H9 (cell line): ENCODE measurements at regions not wholly inside any gene's neighbourhood (a gene's known extent, or its start where the extent isn't known, plus 50 kb on each side); places are given as distances from the start of the nearest gene placed in this dataset.

Source experiments
- DNase-seq: peaks from one replicate; pipeline ENCODE4 v3.0.0-alpha.2; 2017
- H2AFZ ChIP-seq: one replicate; pipeline ENCODE4 v1.6.1; 2013; ENCODE audit warnings: mild to moderate bottlenecking, low read length, control low read depth, moderate library complexity
- H2AK5ac ChIP-seq: 2 replicates; pipeline ENCODE4 v1.6.1; 2013; ENCODE audit warnings: low read length, control low read depth, mixed read lengths; ENCODE audit not compliant: insufficient read length
- H2BK120ac ChIP-seq: one replicate; pipeline ENCODE4 v1.6.1; 2013; ENCODE audit warnings: low read depth, mild to moderate bottlenecking, low read length, control low read depth, inconsistent platforms; ENCODE audit not compliant: poor library complexity, severe bottlenecking
- H2BK12ac ChIP-seq: 2 replicates; pipeline ENCODE4 v1.6.1; 2013; ENCODE audit warnings: low read length, control low read depth, mixed read lengths, low read depth; ENCODE audit not compliant: insufficient read length
- H2BK15ac ChIP-seq: 2 replicates; pipeline ENCODE4 v1.6.1; 2013; ENCODE audit warnings: low read depth, low read length, control low read depth
- H2BK20ac ChIP-seq: one replicate; pipeline ENCODE4 v1.6.1; 2013; ENCODE audit warnings: low read depth, mild to moderate bottlenecking, low read length, control low read depth, inconsistent platforms; ENCODE audit not compliant: poor library complexity, severe bottlenecking
- H2BK5ac ChIP-seq: 2 replicates; pipeline ENCODE4 v1.6.1; 2013; ENCODE audit warnings: low read length, control low read depth, mixed read lengths; ENCODE audit not compliant: insufficient read length
- H3K14ac ChIP-seq: 2 replicates; pipeline ENCODE4 v1.6.1; 2013; ENCODE audit warnings: low read length, control low read depth; ENCODE audit not compliant: insufficient read depth
- H3K18ac ChIP-seq: 2 replicates; pipeline ENCODE4 v1.6.1; 2013; ENCODE audit warnings: low read depth, mild to moderate bottlenecking, mixed read lengths, low read length, control low read depth; ENCODE audit not compliant: insufficient read length
- H3K23ac ChIP-seq: 2 replicates; pipeline ENCODE4 v1.6.1; 2013; ENCODE audit warnings: low read length, control low read depth, mixed read lengths, low read depth; ENCODE audit not compliant: insufficient read length
- H3K23me2 ChIP-seq: 2 replicates; pipeline ENCODE4 v1.6.1; 2013; ENCODE audit warnings: low read depth, mild to moderate bottlenecking, mixed read lengths, low read length, control low read depth; ENCODE audit not compliant: insufficient read length, poor library complexity, severe bottlenecking
- H3K27ac ChIP-seq: 2 replicates; pipeline ENCODE4 v1.5.1; 2013; ENCODE audit warnings: low read length, control low read depth, mixed read lengths, low read depth; ENCODE audit not compliant: insufficient read length
- H3K27me3 ChIP-seq: 2 replicates; pipeline ENCODE4 v1.6.1; 2013; ENCODE audit warnings: low read length, control low read depth, inconsistent platforms; ENCODE audit not compliant: insufficient read depth
- H3K4ac ChIP-seq: 2 replicates; pipeline ENCODE4 v1.6.1; 2013; ENCODE audit warnings: low read depth, mild to moderate bottlenecking, control low read depth, inconsistent platforms, low read length, moderate library complexity
- H3K4me1 ChIP-seq: 2 replicates; pipeline ENCODE4 v1.6.1; 2013; ENCODE audit warnings: low read length, control low read depth, inconsistent platforms; ENCODE audit not compliant: insufficient read depth
- H3K4me2 ChIP-seq: 2 replicates; pipeline ENCODE4 v1.6.1; 2013; ENCODE audit warnings: low read length, control low read depth, mixed read lengths; ENCODE audit not compliant: insufficient read length, insufficient read depth
- H3K56ac ChIP-seq: 2 replicates; pipeline ENCODE4 v1.6.1; 2013; ENCODE audit warnings: low read depth, mild to moderate bottlenecking, mixed read lengths, low read length, control low read depth; ENCODE audit not compliant: insufficient read length
- H3K79me1 ChIP-seq: 2 replicates; pipeline ENCODE4 v1.6.1; 2013; ENCODE audit warnings: low read depth, mild to moderate bottlenecking, moderate library complexity, low read length, control low read depth, inconsistent platforms; ENCODE audit not compliant: insufficient read depth, poor library complexity, severe bottlenecking
- H3K79me2 ChIP-seq: 2 replicates; pipeline ENCODE4 v1.6.1; 2013; ENCODE audit warnings: low read length, control low read depth, inconsistent platforms; ENCODE audit not compliant: insufficient read depth
- H3K9ac ChIP-seq: 2 replicates; pipeline ENCODE4 v1.6.1; 2013; ENCODE audit warnings: low read length, control low read depth, mixed read lengths; ENCODE audit not compliant: insufficient read length; ENCODE audit errors: extremely low read depth
- H3K9me3 ChIP-seq: one replicate; pipeline ENCODE4 v1.6.1; 2013; ENCODE audit warnings: low read depth, low read length, inconsistent platforms; ENCODE audit not compliant: control insufficient read depth
- H3T11ph ChIP-seq: one replicate; pipeline ENCODE4 v1.6.1; 2013; ENCODE audit warnings: mild to moderate bottlenecking, low read length, control low read depth, inconsistent platforms
- H4K20me1 ChIP-seq: one replicate; pipeline ENCODE4 v1.6.1; 2013; ENCODE audit not compliant: control insufficient read depth, insufficient read length, insufficient read depth
- H4K5ac ChIP-seq: 2 replicates; pipeline ENCODE4 v1.6.1; 2013; ENCODE audit warnings: low read depth, mild to moderate bottlenecking, mixed read lengths, low read length, control low read depth; ENCODE audit not compliant: insufficient read length
- H4K8ac ChIP-seq: replicated peaks from 2 replicates; pipeline ENCODE4 v1.6.1; 2013; ENCODE audit warnings: low read length, control low read depth, mixed read lengths, low read depth; ENCODE audit not compliant: insufficient read length
- H4K91ac ChIP-seq: 2 replicates; pipeline ENCODE4 v1.6.1; 2013; ENCODE audit warnings: low read depth, mild to moderate bottlenecking, moderate library complexity, mixed read lengths, low read length, control low read depth; ENCODE audit not compliant: insufficient read length
- H3K27ac Mint-ChIP-seq, 3 experiments: 2 replicates in 2 of 3; 3 replicates in 1 of 3; pipeline ENCODE4 v1.8.0; 2020 to 2021; ENCODE audit warnings: mixed read lengths in 3 of 3, mild to moderate bottlenecking in 1 of 3, moderate library complexity in 1 of 3
- H3K27me3 Mint-ChIP-seq: 2 replicates; pipeline ENCODE4 v1.8.0; 2021; ENCODE audit warnings: low read depth, mild to moderate bottlenecking, moderate library complexity, mixed read lengths
- H3K36me3 Mint-ChIP-seq, 3 experiments: 2 replicates in 2 of 3; 3 replicates in 1 of 3; pipeline ENCODE4 v1.8.0; 2020 to 2021; ENCODE audit warnings: low read depth in 3 of 3, mixed read lengths in 3 of 3; ENCODE audit not compliant: insufficient read depth in 1 of 3
- H3K4me1 Mint-ChIP-seq, 2 experiments: 2 replicates each; pipeline ENCODE4 v1.8.0; 2020; ENCODE audit warnings: mixed read lengths in 2 of 2
- H3K4me3 Mint-ChIP-seq, 2 experiments: 2 replicates in 1 of 2; 3 replicates in 1 of 2; pipeline ENCODE4 v1.8.0; 2020 to 2021; ENCODE audit warnings: mild to moderate bottlenecking in 2 of 2, mixed read lengths in 2 of 2, moderate library complexity in 1 of 2
- H3K9me3 Mint-ChIP-seq, 2 experiments: 2 replicates in 1 of 2; 3 replicates in 1 of 2; pipeline ENCODE4 v1.8.0; 2020; ENCODE audit warnings: mild to moderate bottlenecking in 2 of 2, mixed read lengths in 2 of 2, moderate library complexity in 1 of 2
- WGBS: extraction: QIAGEN DNeasy Blood & Tissue Kit; methylation state at CpG from one replicate; pipeline ENCODE4 v1.1.7; 2013; ENCODE audit warnings: missing lambda C conversion rate, low lambda C conversion rate, mixed read lengths; ENCODE audit not compliant: insufficient read length; ENCODE audit errors: extremely low coverage; 5-methylcytosine and 5-hydroxymethylcytosine counted together
- TF ChIP-seq, protein P1 (sequence below): fragments of 200-600 bp; sonication (generic); conservative IDR thresholded peaks from 3 replicates; pipeline ENCODE4 v1.8.0; 2021; ENCODE audit warnings: antibody characterized with exemption, mild to moderate bottlenecking

DNA sequence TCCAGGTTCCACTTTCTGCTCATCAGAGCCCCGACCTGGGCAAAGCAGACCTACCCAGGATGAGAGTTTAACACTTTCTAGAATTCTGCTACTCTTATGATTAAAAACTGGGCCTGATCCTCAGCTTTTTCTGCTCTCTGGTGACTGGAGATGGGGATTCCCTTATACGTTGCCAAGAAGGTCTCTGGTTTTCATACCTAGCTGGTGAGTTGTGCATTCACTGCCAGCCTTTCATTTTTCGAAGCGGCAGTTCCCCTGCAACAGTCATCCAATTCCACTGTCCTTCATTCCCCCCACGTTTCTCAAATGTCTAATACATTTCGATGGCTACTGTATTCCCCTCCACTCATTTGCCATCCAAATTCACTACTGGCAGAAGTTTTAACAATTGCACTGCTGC is 135.3 kb downstream of the ADSS2 start:
- no CpG with 5 or more reads among the region's 6 CpGs for WGBS
- no peak overlapping the region for H2BK12ac ChIP-seq
- H2AK5ac ChIP-seq: no peak overlapping the region
- Mint-ChIP-seq H3K4me3 (no peak overlapping the region), H3K4me1 (peaks cover 5 to 7% of the 10 kb centered on the region in 2 experiments), H3K27ac (peak overlapping the region in 1 of 3 experiments; percentile 90; a peak in 1 of 7 replicates), H3K27me3 (no peaks in the 10 kb centered on the region), H3K9me3 (no peaks in the 10 kb centered on the region), H3K36me3 (no peaks in the 10 kb centered on the region; a peak in 1 of 7 replicates)
- H2AFZ ChIP-seq: no peak overlapping the region
- H3K23me2 ChIP-seq: no peaks in the 10 kb centered on the region
- no peaks in the 10 kb centered on the region for H3K79me1 ChIP-seq
- no peak overlapping the region for H3K27ac ChIP-seq
- no peaks in the 10 kb centered on the region for H4K20me1 ChIP-seq
- no peak overlapping the region for H2BK15ac ChIP-seq
- DNase-seq: no peak
- no peak overlapping the region for H4K91ac ChIP-seq
- no peak overlapping the region for H3K18ac ChIP-seq
- no peak overlapping the region for H3K4me2 ChIP-seq
- H2BK5ac ChIP-seq: no peak overlapping the region
- no peak overlapping the region for H3K9ac ChIP-seq
- H3K4me1 ChIP-seq: no peaks in the 10 kb centered on the region; the same call in 1 of the 2 replicates
- H3K27me3 ChIP-seq: no peaks in the 10 kb centered on the region
- H2BK20ac ChIP-seq: no peak overlapping the region
- no peak overlapping the region for H4K5ac ChIP-seq
- H4K8ac ChIP-seq: no peak overlapping the region
- no peak overlapping the region for H3K4ac ChIP-seq
- TF ChIP-seq, protein P1, sequence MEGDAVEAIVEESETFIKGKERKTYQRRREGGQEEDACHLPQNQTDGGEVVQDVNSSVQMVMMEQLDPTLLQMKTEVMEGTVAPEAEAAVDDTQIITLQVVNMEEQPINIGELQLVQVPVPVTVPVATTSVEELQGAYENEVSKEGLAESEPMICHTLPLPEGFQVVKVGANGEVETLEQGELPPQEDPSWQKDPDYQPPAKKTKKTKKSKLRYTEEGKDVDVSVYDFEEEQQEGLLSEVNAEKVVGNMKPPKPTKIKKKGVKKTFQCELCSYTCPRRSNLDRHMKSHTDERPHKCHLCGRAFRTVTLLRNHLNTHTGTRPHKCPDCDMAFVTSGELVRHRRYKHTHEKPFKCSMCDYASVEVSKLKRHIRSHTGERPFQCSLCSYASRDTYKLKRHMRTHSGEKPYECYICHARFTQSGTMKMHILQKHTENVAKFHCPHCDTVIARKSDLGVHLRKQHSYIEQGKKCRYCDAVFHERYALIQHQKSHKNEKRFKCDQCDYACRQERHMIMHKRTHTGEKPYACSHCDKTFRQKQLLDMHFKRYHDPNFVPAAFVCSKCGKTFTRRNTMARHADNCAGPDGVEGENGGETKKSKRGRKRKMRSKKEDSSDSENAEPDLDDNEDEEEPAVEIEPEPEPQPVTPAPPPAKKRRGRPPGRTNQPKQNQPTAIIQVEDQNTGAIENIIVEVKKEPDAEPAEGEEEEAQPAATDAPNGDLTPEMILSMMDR: no peak
- H3K14ac ChIP-seq: no peak overlapping the region
- H3T11ph ChIP-seq: no peak overlapping the region
- H3K9me3 ChIP-seq: no peaks in the 10 kb centered on the region
- no peak overlapping the region for H2BK120ac ChIP-seq
- H3K79me2 ChIP-seq: no peaks in the 10 kb centered on the region; the same call in 1 of the 2 replicates
- H3K56ac ChIP-seq: no peak overlapping the region
- H3K23ac ChIP-seq: no peak overlapping the region
